ENCODE measurements at regions not wholly inside any gene's neighbourhood (a gene's known extent, or its start where the extent isn't known, plus 50 kb on each side); places are given as distances from the start of the nearest gene placed in this dataset.

DNA sequence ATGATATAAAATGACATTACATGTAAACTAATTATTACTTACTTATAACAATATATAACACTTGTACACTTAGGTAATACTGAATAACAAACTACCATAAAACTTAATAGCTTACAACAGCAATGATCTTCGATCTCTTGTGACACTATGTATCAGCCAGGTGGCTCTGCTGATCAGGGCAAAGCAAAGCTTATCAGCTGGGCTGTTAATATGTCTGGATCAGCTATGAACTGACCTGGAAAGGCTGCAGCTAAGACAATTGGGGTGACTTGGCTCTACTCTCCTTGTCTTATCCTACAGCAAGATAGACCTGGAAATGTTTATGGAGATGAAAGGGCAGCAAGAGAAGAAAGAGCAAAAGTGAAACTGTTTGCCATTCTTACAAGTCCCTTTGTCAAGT lies 511.3 kb downstream of the TLR4 start:
- TF ChIP-seq, protein P1, sequence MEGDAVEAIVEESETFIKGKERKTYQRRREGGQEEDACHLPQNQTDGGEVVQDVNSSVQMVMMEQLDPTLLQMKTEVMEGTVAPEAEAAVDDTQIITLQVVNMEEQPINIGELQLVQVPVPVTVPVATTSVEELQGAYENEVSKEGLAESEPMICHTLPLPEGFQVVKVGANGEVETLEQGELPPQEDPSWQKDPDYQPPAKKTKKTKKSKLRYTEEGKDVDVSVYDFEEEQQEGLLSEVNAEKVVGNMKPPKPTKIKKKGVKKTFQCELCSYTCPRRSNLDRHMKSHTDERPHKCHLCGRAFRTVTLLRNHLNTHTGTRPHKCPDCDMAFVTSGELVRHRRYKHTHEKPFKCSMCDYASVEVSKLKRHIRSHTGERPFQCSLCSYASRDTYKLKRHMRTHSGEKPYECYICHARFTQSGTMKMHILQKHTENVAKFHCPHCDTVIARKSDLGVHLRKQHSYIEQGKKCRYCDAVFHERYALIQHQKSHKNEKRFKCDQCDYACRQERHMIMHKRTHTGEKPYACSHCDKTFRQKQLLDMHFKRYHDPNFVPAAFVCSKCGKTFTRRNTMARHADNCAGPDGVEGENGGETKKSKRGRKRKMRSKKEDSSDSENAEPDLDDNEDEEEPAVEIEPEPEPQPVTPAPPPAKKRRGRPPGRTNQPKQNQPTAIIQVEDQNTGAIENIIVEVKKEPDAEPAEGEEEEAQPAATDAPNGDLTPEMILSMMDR (conservative IDR thresholded peaks at IDR 0.05; ENCODE audit: low read length), result no peak
- no peak for TF ChIP-seq EZH2phosphoT487 (IDR thresholded peaks at IDR 0.05; ENCODE audit: borderline replicate concordance)
